ENCODE measurements at regions not wholly inside any gene's neighbourhood (a gene's known extent, or its start where the extent isn't known, plus 50 kb on each side); places are given as distances from the start of the nearest gene placed in this dataset.
A peak's percentile ranks its signal among the peaks of the same experiment; 100 is the strongest.

- TF ChIP-seq CTCF (conservative IDR thresholded peaks at IDR 0.05) = no peak
- no peaks in the 10 kb centered on the region for H3K4me1 Mint-ChIP-seq
Measured at GRCh38 chr1:21352586-21352985, 62.3 kb upstream of the ECE1 start.

DNA sequence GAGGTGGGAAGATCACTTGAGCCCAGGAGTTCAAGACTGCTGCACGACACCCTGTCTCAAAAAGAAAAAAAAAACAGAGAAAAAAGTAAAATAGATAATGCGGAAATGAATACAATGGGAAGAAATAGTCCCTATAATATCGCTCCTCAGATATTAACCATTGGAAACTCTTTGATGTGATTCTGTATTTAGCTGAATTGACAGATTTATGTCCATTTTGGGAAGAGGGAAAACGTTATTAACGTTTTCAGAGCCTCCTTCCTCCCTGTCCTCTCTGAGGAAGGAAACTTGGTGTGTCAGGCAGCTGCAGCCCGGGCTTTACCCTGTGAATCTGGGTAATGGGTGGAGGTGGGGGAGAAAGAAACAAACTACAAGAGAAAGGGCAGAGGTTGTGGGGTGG lies 61.6 kb upstream of the ECE1 start:
- DNase-seq = no peak
- H3K9me3 ChIP-seq (ENCODE audit: control insufficient read depth, low read length) = no peaks in the 10 kb centered on the region
- Mint-ChIP-seq H3K4me3 (no peak overlapping the region), H3K27me3 (ENCODE audit: insufficient read depth) (peaks cover 2% of the 10 kb centered on the region), H3K36me3 (ENCODE audit: low read depth) (no peaks in the 10 kb centered on the region), H3K4me1 (no peaks in the 10 kb centered on the region), H3K27ac (no peak overlapping the region), H3K9me3 (no peaks in the 10 kb centered on the region)
- no peak overlapping the region for H3K27ac ChIP-seq (ENCODE audit: low read depth, low read length)
- H3K9ac ChIP-seq (ENCODE audit: extremely low read depth, low read length, poor library complexity, severe bottlenecking) = no peak overlapping the region
- no peaks in the 10 kb centered on the region for H3K36me3 ChIP-seq (ENCODE audit: control insufficient read depth, insufficient read depth, low read length)
- H3K4me3 ChIP-seq (ENCODE audit: low read length) = no peak overlapping the region
- WGBS, 2 experiments (ENCODE audit: insufficient coverage in 1 of 2, insufficient read length in 1 of 2) = 91 to 92% methylated on average over 4 to 6 of the region's 6 CpGs
- H3K27me3 ChIP-seq (ENCODE audit: control insufficient read depth, insufficient read depth, low read length, poor library complexity, severe bottlenecking) = no peaks in the 10 kb centered on the region
- TF ChIP-seq CTCF (conservative IDR thresholded peaks at IDR 0.05) = no peak
- peaks cover 6% of the 10 kb centered on the region for H3K4me1 ChIP-seq (ENCODE audit: control insufficient read depth, insufficient read depth, low read length)

More at GRCh38 chr1:21352586-21352985, 62.3 kb upstream of the ECE1 start:
- H3K9ac ChIP-seq (ENCODE audit: extremely low read depth, low read length, poor library complexity, severe bottlenecking) = no peak overlapping the region
- H3K36me3 ChIP-seq (ENCODE audit: control insufficient read depth, insufficient read depth, low read length) = no peaks in the 10 kb centered on the region
- no peak overlapping the region for H3K4me3 ChIP-seq (ENCODE audit: low read length)
- H3K4me1 ChIP-seq (ENCODE audit: control insufficient read depth, insufficient read depth, low read length) = peaks cover 6% of the 10 kb centered on the region
- H3K4me3 Mint-ChIP-seq = no peak overlapping the region
- H3K27ac Mint-ChIP-seq = no peak overlapping the region
- no peak for DNase-seq
- no peaks in the 10 kb centered on the region for H3K27me3 ChIP-seq (ENCODE audit: control insufficient read depth, insufficient read depth, low read length, poor library complexity, severe bottlenecking)
- H3K9me3 ChIP-seq (ENCODE audit: control insufficient read depth, low read length) = no peaks in the 10 kb centered on the region
- peaks cover 2% of the 10 kb centered on the region for H3K27me3 Mint-ChIP-seq (ENCODE audit: insufficient read depth)
- no peaks in the 10 kb centered on the region for H3K36me3 Mint-ChIP-seq (ENCODE audit: low read depth)
- no peak overlapping the region for H3K27ac ChIP-seq (ENCODE audit: low read depth, low read length)
- H3K9me3 Mint-ChIP-seq = no peaks in the 10 kb centered on the region

DNA sequence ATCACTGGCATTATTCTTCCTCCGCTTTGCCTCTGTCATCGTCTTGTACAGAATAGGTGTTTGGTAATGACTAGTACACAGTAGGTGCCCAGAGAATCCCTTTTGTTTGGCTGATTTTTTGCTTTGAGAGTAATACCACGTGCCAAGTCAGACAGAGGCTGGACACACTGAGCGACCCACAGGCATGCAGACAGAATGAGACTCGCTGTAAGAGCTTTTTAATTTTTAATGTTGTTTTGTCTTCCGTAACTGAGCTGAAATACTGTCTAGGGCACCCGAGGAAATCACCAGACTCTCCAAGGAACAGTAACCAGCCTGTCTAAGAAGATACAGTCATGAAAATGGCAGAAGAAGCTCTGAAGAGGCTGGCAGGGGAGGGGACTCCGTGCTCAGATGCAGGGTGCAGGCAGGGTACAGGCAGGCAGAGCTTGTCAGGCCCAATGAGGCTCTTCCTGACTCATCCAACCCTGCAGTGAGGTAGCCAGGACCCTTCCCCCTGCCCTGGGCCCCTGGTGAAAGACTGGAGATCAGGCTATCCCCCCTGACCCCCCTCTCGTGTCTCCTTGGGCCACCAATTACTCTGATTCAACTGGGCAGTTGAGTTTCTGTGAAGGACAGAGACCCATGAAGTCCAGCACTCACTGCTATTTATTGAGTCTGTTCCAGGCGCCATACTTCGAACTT lies 60.1 kb upstream of the ECE1 start:
- TF ChIP-seq CTCF (conservative IDR thresholded peaks at IDR 0.05) = no peak
- 77 to 81% methylated on average over 11 of the region's 11 CpGs for WGBS, 2 experiments (ENCODE audit: insufficient coverage in 1 of 2, insufficient read length in 1 of 2)
- H3K27me3 ChIP-seq (ENCODE audit: control insufficient read depth, insufficient read depth, low read length, poor library complexity, severe bottlenecking) = no peaks in the 10 kb centered on the region
- H3K9me3 ChIP-seq (ENCODE audit: control insufficient read depth, low read length) = no peaks in the 10 kb centered on the region
- H3K27me3 Mint-ChIP-seq (ENCODE audit: insufficient read depth) = peaks cover 2% of the 10 kb centered on the region
- no peak overlapping the region for H3K4me3 Mint-ChIP-seq
- H3K36me3 Mint-ChIP-seq (ENCODE audit: low read depth) = no peaks in the 10 kb centered on the region
- H3K4me1 Mint-ChIP-seq = no peaks in the 10 kb centered on the region
- no peaks in the 10 kb centered on the region for H3K9me3 Mint-ChIP-seq
- H3K9ac ChIP-seq (ENCODE audit: extremely low read depth, low read length, poor library complexity, severe bottlenecking) = no peak overlapping the region
- peaks cover 6% of the 10 kb centered on the region for H3K4me1 ChIP-seq (ENCODE audit: control insufficient read depth, insufficient read depth, low read length)
- no peaks in the 10 kb centered on the region for H3K36me3 ChIP-seq (ENCODE audit: control insufficient read depth, insufficient read depth, low read length)
- no peak overlapping the region for H3K4me3 ChIP-seq (ENCODE audit: low read length)
- peak; percentile 55 for DNase-seq
- peak overlapping the region; percentile 59 for H3K27ac Mint-ChIP-seq
- H3K27ac ChIP-seq (ENCODE audit: low read depth, low read length) = peak overlapping the region; percentile 60
